ENCODE measurements at regions not wholly inside any gene's neighbourhood (a gene's known extent, or its start where the extent isn't known, plus 50 kb on each side); places are given as distances from the start of the nearest gene placed in this dataset.

- no peak for DNase-seq (ENCODE audit: low spot score in 2 of 2, unreplicated experiment in 2 of 2)
- Mint-ChIP-seq H3K9me3 (no peaks in the 10 kb centered on the region), H3K4me3 (no peak overlapping the region), H3K27ac (no peak overlapping the region), H3K36me3 (no peaks in the 10 kb centered on the region), H3K27me3 (ENCODE audit: low read depth) (no peaks in the 10 kb centered on the region), H3K4me1 (peaks cover 17% of the 10 kb centered on the region)
- TF ChIP-seq CTCF (IDR thresholded peaks at IDR 0.05; ENCODE audit: unreplicated experiment), result no peak
Observed at GRCh38 chr14:65213316-65213715, 111.0 kb upstream of the MAX start.

GRCh38 chr14:65214741-65215140 lies 112.4 kb upstream of the MAX start:
- H3K4me3 Mint-ChIP-seq, result no peak overlapping the region
- H3K27me3 Mint-ChIP-seq (ENCODE audit: low read depth), result no peaks in the 10 kb centered on the region
- no peaks in the 10 kb centered on the region for H3K9me3 Mint-ChIP-seq
- no peaks in the 10 kb centered on the region for H3K36me3 Mint-ChIP-seq
- no peak for TF ChIP-seq CTCF (IDR thresholded peaks at IDR 0.05; ENCODE audit: unreplicated experiment)
- H3K27ac Mint-ChIP-seq, result no peak overlapping the region
- no peak for DNase-seq (ENCODE audit: low spot score in 2 of 2, unreplicated experiment in 2 of 2)
- peaks cover 17% of the 10 kb centered on the region for H3K4me1 Mint-ChIP-seq

- Mint-ChIP-seq H3K27me3 (ENCODE audit: low read depth) (no peaks in the 10 kb centered on the region), H3K4me1 (peaks cover 14% of the 10 kb centered on the region), H3K4me3 (no peak overlapping the region), H3K27ac (no peak overlapping the region), H3K36me3 (no peaks in the 10 kb centered on the region), H3K9me3 (no peaks in the 10 kb centered on the region)
- TF ChIP-seq CTCF (IDR thresholded peaks at IDR 0.05; ENCODE audit: unreplicated experiment), result no peak
- DNase-seq (ENCODE audit: low spot score in 2 of 2, unreplicated experiment in 2 of 2), result no peak
Observed at GRCh38 chr14:65219353-65219752, 117.0 kb upstream of the MAX start.

GRCh38 chr14:65222440-65222858 lies 120.1 kb upstream of the MAX start:
- peak in 1 of 2 experiments; percentile 44 for DNase-seq (ENCODE audit: low spot score in 2 of 2, unreplicated experiment in 2 of 2)
- H3K27me3 Mint-ChIP-seq (ENCODE audit: low read depth), result no peaks in the 10 kb centered on the region
- no peaks in the 10 kb centered on the region for H3K9me3 Mint-ChIP-seq
- H3K27ac Mint-ChIP-seq, result peak overlapping the region; percentile 30
- H3K36me3 Mint-ChIP-seq, result no peaks in the 10 kb centered on the region
- TF ChIP-seq CTCF (IDR thresholded peaks at IDR 0.05; ENCODE audit: unreplicated experiment), result peak; percentile 60
- H3K4me1 Mint-ChIP-seq, result peaks cover 31% of the 10 kb centered on the region
- no peak overlapping the region for H3K4me3 Mint-ChIP-seq

GRCh38 chr14:65223636-65224035 lies 121.3 kb upstream of the MAX start:
- Mint-ChIP-seq H3K9me3 (no peaks in the 10 kb centered on the region), H3K27ac (no peak overlapping the region), H3K4me3 (no peak overlapping the region), H3K4me1 (peaks cover 36% of the 10 kb centered on the region), H3K36me3 (no peaks in the 10 kb centered on the region), H3K27me3 (ENCODE audit: low read depth) (no peaks in the 10 kb centered on the region)
- no peak for TF ChIP-seq CTCF (IDR thresholded peaks at IDR 0.05; ENCODE audit: unreplicated experiment)
- DNase-seq (ENCODE audit: low spot score in 2 of 2, unreplicated experiment in 2 of 2), result no peak

- DNase-seq (ENCODE audit: low spot score in 2 of 2, unreplicated experiment in 2 of 2), result no peak
- no peaks in the 10 kb centered on the region for H3K36me3 Mint-ChIP-seq
- peaks cover 47% of the 10 kb centered on the region for H3K4me1 Mint-ChIP-seq
- no peak overlapping the region for H3K4me3 Mint-ChIP-seq
- TF ChIP-seq CTCF (IDR thresholded peaks at IDR 0.05; ENCODE audit: unreplicated experiment), result no peak
- H3K9me3 Mint-ChIP-seq, result no peaks in the 10 kb centered on the region
- no peaks in the 10 kb centered on the region for H3K27me3 Mint-ChIP-seq (ENCODE audit: low read depth)
- H3K27ac Mint-ChIP-seq, result no peak overlapping the region
Observed at GRCh38 chr14:65224799-65225198, 122.5 kb upstream of the MAX start.

Data from mesothelial cell of epicardium (in vitro differentiated cells).